ENCODE measurements at regions not wholly inside any gene's neighbourhood (a gene's known extent, or its start where the extent isn't known, plus 50 kb on each side); places are given as distances from the start of the nearest gene placed in this dataset.

- no peak for DNase-seq (ENCODE audit: low read depth)
- TF ChIP-seq CTCF (conservative IDR thresholded peaks at IDR 0.05; ENCODE audit: low read depth, low read length): no peak
- H3K4me3 ChIP-seq (ENCODE audit: low read depth, low read length): no peak overlapping the region
Measured at GRCh38 chr9:4389003-4389402, 89.1 kb upstream of the GLIS3 start.

- TF ChIP-seq CTCF (conservative IDR thresholded peaks at IDR 0.05; ENCODE audit: low read depth, low read length): peak; percentile 2
- no peak for DNase-seq (ENCODE audit: low read depth)
- no peak overlapping the region for H3K4me3 ChIP-seq (ENCODE audit: low read depth, low read length)
Measured at GRCh38 chr9:4386819-4387218, 87.0 kb upstream of the GLIS3 start.

GRCh38 chr9:4384750-4385149 is 84.9 kb upstream of the GLIS3 start:
- DNase-seq (ENCODE audit: low read depth): no peak
- no peak overlapping the region for H3K4me3 ChIP-seq (ENCODE audit: low read depth, low read length)
- TF ChIP-seq CTCF (conservative IDR thresholded peaks at IDR 0.05; ENCODE audit: low read depth, low read length): no peak

- H3K4me3 ChIP-seq (ENCODE audit: low read depth, low read length): no peak overlapping the region
- peak; percentile 66 for DNase-seq (ENCODE audit: low read depth)
- TF ChIP-seq CTCF (conservative IDR thresholded peaks at IDR 0.05; ENCODE audit: low read depth, low read length): peak; percentile 70
Measured at GRCh38 chr9:4382722-4383317, 83.0 kb upstream of the GLIS3 start.

GRCh38 chr9:4381744-4382143 is 81.9 kb upstream of the GLIS3 start:
- H3K4me3 ChIP-seq (ENCODE audit: low read depth, low read length): no peak overlapping the region
- no peak for DNase-seq (ENCODE audit: low read depth)
- no peak for TF ChIP-seq CTCF (conservative IDR thresholded peaks at IDR 0.05; ENCODE audit: low read depth, low read length)

GRCh38 chr9:4380406-4380805 is 80.5 kb upstream of the GLIS3 start:
- DNase-seq (ENCODE audit: low read depth): no peak
- no peak for TF ChIP-seq CTCF (conservative IDR thresholded peaks at IDR 0.05; ENCODE audit: low read depth, low read length)
- H3K4me3 ChIP-seq (ENCODE audit: low read depth, low read length): no peak overlapping the region

GRCh38 chr9:4375424-4376200 is 75.7 kb upstream of the GLIS3 start:
- TF ChIP-seq CTCF (conservative IDR thresholded peaks at IDR 0.05; ENCODE audit: low read depth, low read length): peak; percentile 61
- no peak overlapping the region for H3K4me3 ChIP-seq (ENCODE audit: low read depth, low read length)
- DNase-seq (ENCODE audit: low read depth): peak; percentile 86
